RWPE2 (cell line): ENCODE measurements at regions not wholly inside any gene's neighbourhood (a gene's known extent, or its start where the extent isn't known, plus 50 kb on each side); places are given as distances from the start of the nearest gene placed in this dataset.

Experiments
- ATAC-seq: fragments of 200-7000 bp; cut with Tn5 transposase; 3 replicates; pipeline ENCODE4 v1.9.1; 2021; ENCODE audit warnings: low read depth
- DNase-seq: peaks from one replicate; pipeline ENCODE4 v3.0.0-alpha.2; 2020; ENCODE audit warnings: low spot score
- H3K27ac ChIP-seq: fragments of 450-650 bp; 2 replicates; pipeline ENCODE4 v1.5.1; 2017; ENCODE audit warnings: mild to moderate bottlenecking; ENCODE audit not compliant: poor library complexity, severe bottlenecking
- H3K27me3 ChIP-seq: fragments of 250-450 bp; sonication (Bioruptor Pico); 2 replicates; pipeline ENCODE4 v1.5.1; 2021; ENCODE audit warnings: mild to moderate bottlenecking, moderate library complexity; ENCODE audit not compliant: insufficient read depth, poor library complexity, severe bottlenecking
- H3K36me3 ChIP-seq: fragments of 250-450 bp; sonication (Bioruptor Pico); 2 replicates; pipeline ENCODE4 v1.5.1; 2020; ENCODE audit warnings: low read depth, mild to moderate bottlenecking, moderate library complexity
- H3K4me1 ChIP-seq: fragments of 250-450 bp; sonication (Bioruptor Pico); 2 replicates; pipeline ENCODE4 v1.5.1; 2021; ENCODE audit warnings: mild to moderate bottlenecking, moderate library complexity; ENCODE audit not compliant: insufficient read depth, poor library complexity, severe bottlenecking
- H3K4me3 ChIP-seq: fragments of 250-450 bp; sonication (Bioruptor Pico); 2 replicates; pipeline ENCODE4 v1.5.1; 2021; ENCODE audit warnings: mild to moderate bottlenecking, moderate library complexity; ENCODE audit not compliant: severe bottlenecking
- H3K9me3 ChIP-seq: fragments of 250-450 bp; sonication (Bioruptor Pico); 2 replicates; pipeline ENCODE4 v1.5.1; 2021; ENCODE audit warnings: mild to moderate bottlenecking, moderate library complexity; ENCODE audit not compliant: severe bottlenecking
- TF ChIP-seq, protein P1 (sequence below): fragments of 450-650 bp; IDR thresholded peaks from one replicate; pipeline ENCODE4 v1.5.1; 2017; ENCODE audit warnings: mild to moderate bottlenecking, moderate library complexity; ENCODE audit not compliant: poor library complexity, severe bottlenecking

DNA sequence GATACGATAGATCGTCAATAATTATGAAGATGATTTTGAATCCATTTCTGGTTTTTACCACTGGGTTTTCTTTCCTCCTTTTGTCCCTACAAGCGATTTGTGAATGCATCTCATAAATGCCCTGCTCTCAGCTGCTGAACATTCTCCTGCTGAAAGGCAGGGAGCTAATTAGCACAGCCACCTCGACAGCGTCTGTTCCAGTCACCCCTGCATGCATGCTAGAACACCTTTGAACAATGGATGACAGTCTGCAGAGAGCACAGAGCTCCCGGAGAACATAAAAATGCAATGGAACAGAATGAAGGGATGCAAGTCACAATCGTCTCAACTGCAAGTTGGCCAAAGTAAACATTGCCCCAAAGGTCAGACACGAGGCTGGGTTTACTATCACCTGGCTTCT, 105.8 kb downstream of the SLC35B3 start:
- Histone ChIP-seq H3K4me3 (no peak overlapping the region), H3K27me3 (no peaks in the 10 kb centered on the region), H3K27ac (no peak overlapping the region), H3K36me3 (no peaks in the 10 kb centered on the region), H3K4me1 (no peaks in the 10 kb centered on the region), H3K9me3 (no peaks in the 10 kb centered on the region)
- ATAC-seq (no peak), DNase-seq (no peak)
- TF ChIP-seq, protein P1, sequence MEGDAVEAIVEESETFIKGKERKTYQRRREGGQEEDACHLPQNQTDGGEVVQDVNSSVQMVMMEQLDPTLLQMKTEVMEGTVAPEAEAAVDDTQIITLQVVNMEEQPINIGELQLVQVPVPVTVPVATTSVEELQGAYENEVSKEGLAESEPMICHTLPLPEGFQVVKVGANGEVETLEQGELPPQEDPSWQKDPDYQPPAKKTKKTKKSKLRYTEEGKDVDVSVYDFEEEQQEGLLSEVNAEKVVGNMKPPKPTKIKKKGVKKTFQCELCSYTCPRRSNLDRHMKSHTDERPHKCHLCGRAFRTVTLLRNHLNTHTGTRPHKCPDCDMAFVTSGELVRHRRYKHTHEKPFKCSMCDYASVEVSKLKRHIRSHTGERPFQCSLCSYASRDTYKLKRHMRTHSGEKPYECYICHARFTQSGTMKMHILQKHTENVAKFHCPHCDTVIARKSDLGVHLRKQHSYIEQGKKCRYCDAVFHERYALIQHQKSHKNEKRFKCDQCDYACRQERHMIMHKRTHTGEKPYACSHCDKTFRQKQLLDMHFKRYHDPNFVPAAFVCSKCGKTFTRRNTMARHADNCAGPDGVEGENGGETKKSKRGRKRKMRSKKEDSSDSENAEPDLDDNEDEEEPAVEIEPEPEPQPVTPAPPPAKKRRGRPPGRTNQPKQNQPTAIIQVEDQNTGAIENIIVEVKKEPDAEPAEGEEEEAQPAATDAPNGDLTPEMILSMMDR = no peak

DNA sequence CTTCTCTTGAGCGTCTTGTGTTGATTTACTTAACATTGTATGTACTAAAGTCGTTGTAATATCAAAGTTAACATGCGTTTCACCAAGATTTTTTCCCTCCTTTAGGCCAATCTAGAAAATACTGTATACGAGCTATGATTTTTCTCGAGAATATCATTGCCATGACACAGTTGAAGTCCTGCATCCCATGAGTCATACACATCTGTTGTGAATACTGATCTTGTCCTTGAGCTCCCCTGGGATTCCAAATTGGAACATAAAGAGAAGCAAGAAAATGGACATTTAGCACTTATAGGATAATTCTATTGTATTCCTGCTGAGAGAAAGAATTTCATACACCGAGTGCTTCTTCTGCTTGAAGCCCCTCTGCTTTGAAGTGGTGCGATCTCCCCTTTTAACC, 109.6 kb downstream of the SLC35B3 start:
- H3K27ac ChIP-seq = no peak overlapping the region
- H3K4me3 ChIP-seq = no peak overlapping the region

DNA sequence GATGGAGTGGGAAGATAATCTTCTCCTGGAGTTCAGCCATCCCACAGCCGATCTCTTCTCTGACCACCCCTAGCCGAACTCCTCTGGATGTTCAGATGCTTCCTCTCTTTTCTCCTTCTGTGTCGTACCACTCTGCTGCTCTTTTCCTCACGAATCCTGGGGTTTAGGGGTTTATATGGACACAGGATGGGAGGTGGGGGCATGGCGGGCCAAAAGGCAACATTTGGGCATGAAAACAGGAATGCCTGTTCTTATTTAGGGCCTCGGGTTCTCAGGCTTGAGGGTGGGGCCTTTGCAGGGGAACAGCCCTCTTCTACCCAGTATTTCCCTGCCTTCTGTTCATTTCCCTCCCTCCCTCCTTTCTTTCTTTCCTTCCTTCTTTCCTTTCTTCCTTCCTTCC, 112.7 kb downstream of the SLC35B3 start:
- Histone ChIP-seq H3K27ac (no peak overlapping the region), H3K27me3 (no peaks in the 10 kb centered on the region), H3K9me3 (no peaks in the 10 kb centered on the region), H3K4me3 (no peak overlapping the region), H3K4me1 (no peaks in the 10 kb centered on the region), H3K36me3 (no peaks in the 10 kb centered on the region)
- no peak for DNase-seq
- TF ChIP-seq, protein P1 = no peak
- ATAC-seq = no peak

More for the DNA sequence above, 109.6 kb downstream of the SLC35B3 start:
- Histone ChIP-seq H3K4me1 (no peaks in the 10 kb centered on the region), H3K36me3 (no peaks in the 10 kb centered on the region), H3K27me3 (no peaks in the 10 kb centered on the region), H3K9me3 (no peaks in the 10 kb centered on the region)
- TF ChIP-seq, protein P1 = no peak
- ATAC-seq (no peak), DNase-seq (no peak)

DNA sequence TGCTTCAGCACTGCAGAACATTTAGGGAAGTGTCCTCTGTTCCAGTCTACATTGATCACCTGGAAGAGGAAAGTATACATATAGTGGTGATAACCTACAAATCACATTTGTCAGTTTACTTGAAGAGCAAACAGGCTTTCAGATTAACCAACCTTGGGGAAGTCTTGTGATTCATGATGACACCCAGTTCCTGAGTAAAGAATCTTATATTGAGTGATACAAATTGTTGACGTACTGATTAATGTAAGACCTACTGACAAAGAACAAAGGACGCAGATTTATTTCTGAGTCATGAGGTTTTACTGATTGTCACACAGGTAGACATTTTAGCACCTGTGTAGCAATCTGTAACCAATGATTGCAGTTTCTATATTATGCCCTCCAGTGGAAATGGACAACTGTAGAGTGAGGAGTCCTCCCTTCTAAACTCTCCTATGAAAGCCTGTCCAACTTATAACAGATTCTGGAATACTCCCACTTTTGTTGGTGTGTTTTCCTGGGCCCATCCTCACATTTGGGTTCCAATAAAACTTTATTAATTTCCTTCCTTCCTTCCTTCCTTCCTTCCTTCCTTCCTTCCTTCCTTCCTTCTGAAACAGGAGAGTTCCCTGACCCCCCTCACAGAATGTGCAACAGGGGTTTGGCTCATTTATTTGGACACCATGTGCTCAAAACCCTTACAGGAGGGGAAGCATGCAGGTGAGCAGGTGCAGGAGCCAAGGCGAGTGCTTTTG, 113.5 kb downstream of the SLC35B3 start:
- H3K27me3 ChIP-seq = no peaks in the 10 kb centered on the region
- H3K9me3 ChIP-seq = no peaks in the 10 kb centered on the region
- H3K27ac ChIP-seq = no peak overlapping the region
- ATAC-seq (peak; percentile 44; the same call in 2 of the 3 replicates), DNase-seq (no peak)
- no peak overlapping the region for H3K4me3 ChIP-seq
- no peaks in the 10 kb centered on the region for H3K36me3 ChIP-seq
- TF ChIP-seq, protein P1 = no peak
- no peaks in the 10 kb centered on the region for H3K4me1 ChIP-seq

DNA sequence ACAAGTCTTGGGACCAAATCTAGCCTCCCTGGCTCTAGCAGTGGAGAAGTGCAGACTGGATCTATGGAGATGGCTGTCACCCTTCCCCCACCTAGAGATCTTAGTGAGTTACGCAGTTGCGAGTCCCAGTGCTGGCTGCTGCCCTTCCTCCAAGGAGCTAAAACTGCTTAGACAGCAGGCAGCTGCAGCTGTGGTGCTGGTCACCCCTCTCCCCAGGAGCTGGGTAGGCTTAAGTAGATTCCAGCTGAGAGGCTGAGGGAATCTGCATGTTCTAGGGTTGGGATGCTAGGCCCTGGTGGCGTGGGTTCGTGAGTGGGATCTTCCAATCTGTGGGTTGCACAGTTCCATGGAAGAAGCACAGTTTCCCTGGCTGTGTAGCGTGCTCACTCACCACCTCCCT, 120.2 kb downstream of the SLC35B3 start:
- TF ChIP-seq, protein P1 = no peak
- Histone ChIP-seq H3K27ac (no peak overlapping the region), H3K27me3 (no peaks in the 10 kb centered on the region), H3K4me3 (no peak overlapping the region), H3K36me3 (no peaks in the 10 kb centered on the region), H3K9me3 (no peaks in the 10 kb centered on the region), H3K4me1 (no peaks in the 10 kb centered on the region)
- DNase-seq (no peak), ATAC-seq (no peak)
